BLaER1 treated with 17β-estradiol and CSF1 and Interleukin-3, amounts not matched to agents 10 nM and 100 nM (cell line): ENCODE measurements at regions not wholly inside any gene's neighbourhood (a gene's known extent, or its start where the extent isn't known, plus 50 kb on each side); places are given as distances from the start of the nearest gene placed in this dataset.

Experiments used
- H3K27ac ChIP-seq, 11 experiments: shearing (Covaris generic); formaldehyde crosslinking; 2 replicates each; pipeline ENCODE4 v1.8.1; 2022
- H3K27me3 ChIP-seq, 11 experiments: shearing (Covaris generic); formaldehyde crosslinking; 2 replicates each; pipeline ENCODE4 v1.8.1; 2022
- H3K36me3 ChIP-seq, 11 experiments: shearing (Covaris generic); formaldehyde crosslinking; 2 replicates each; pipeline ENCODE4 v1.8.1; 2022
- H3K4me1 ChIP-seq, 10 experiments: shearing (Covaris generic); formaldehyde crosslinking; 2 replicates each; pipeline ENCODE4 v1.8.1; 2022
- H3K4me2 ChIP-seq, 11 experiments: shearing (Covaris generic); formaldehyde crosslinking; 2 replicates each; pipeline ENCODE4 v1.8.1; 2022
- H3K4me3 ChIP-seq, 10 experiments: shearing (Covaris generic); formaldehyde crosslinking; 2 replicates each; pipeline ENCODE4 v1.8.1; 2022
- H3K9ac ChIP-seq, 11 experiments: shearing (Covaris generic); formaldehyde crosslinking; 2 replicates each; pipeline ENCODE4 v1.8.1; 2022
- H3K9me3 ChIP-seq, 11 experiments: shearing (Covaris generic); formaldehyde crosslinking; replicated peaks in 1 of 11; 2 replicates each; pipeline ENCODE4 v1.8.1; 2022
- H4K20me1 ChIP-seq, 11 experiments: shearing (Covaris generic); formaldehyde crosslinking; 2 replicates each; pipeline ENCODE4 v1.8.1; 2022
- Cebpa-rat ChIP-seq, 11 experiments: shearing (Covaris generic); IDR thresholded peaks; 2 replicates each; pipeline ENCODE4 v1.8.1; 2022

DNA sequence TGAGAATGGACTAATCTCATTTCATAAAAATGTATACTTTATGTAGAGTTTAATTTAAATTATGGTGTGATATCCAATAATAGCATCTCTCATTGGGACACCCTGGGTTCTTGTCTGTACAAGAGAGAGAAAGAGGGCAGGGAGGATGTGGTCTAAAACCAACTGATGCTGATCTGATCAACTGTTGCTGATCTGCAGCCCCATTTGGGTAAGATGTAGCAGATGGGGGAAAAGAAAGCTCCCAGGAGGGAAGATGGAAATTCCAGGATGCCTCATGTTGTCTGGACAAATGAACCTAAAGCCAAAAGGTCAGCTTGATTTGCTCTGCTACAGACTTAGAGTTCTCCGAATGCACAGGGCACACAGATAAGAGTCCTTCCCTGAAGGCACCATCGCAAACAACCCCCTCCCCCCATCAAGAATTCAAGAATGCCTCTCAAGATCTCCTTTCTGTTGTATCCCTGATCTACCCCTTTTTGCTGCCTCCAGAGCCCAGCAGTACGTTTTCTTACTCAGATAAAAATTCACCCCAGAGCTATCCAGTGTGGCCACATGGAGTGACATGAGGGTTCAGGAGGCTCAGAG is 171.4 kb upstream of the INHBA start:
- TF ChIP-seq Cebpa-rat (IDR thresholded peaks at IDR 0.05) = no peak
- Histone ChIP-seq H3K4me2 (peak overlapping the region in 9 of 11 experiments; percentile 18 to 65 (median 56); a peak in 18 of 22 replicates), H3K27me3 (no peaks in the 10 kb centered on the region)

DNA sequence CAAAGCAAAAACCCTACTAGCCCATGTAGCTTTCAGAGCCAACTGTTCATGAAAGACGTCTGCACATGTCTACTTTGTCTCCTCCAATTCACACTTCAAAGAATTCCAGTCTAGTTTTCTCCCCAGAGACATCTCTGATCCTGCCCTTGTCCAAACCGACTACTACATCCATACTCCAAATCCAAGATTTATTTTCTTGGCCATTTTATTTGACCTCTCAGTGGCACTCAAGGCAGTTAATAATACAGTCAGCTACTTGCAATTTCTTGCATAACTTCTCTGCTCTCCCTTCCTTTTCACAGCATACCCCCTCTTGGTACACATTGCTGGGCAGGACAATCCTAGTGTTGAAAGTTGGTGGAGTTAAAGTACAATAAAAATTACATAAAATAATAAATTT is 170.9 kb upstream of the INHBA start:
- 0 out of 22 replicates have a peak, but pooled peaks of 1 of the 11 experiments have one; percentile 6 for TF ChIP-seq Cebpa-rat (IDR thresholded peaks at IDR 0.05)
- Histone ChIP-seq H3K4me3 (no peak overlapping the region), H3K27me3 (no peaks in the 10 kb centered on the region), H3K9ac (peak overlapping the region in 1 of 11 experiments; percentile 29; a peak in 1 of 22 replicates), H4K20me1 (no peaks in the 10 kb centered on the region), H3K9me3 (peaks cover 0 to 8% (median 0%) of the 10 kb centered on the region in 11 experiments; a peak in 4 of 22 replicates), H3K27ac (peak overlapping the region in 6 of 11 experiments; percentile 1 to 56 (median 35); a peak in 6 of 22 replicates), H3K36me3 (no peaks in the 10 kb centered on the region), H3K4me1 (peaks cover 13 to 47% (median 31%) of the 10 kb centered on the region in 10 experiments; a peak in 19 of 20 replicates), H3K4me2 (peak overlapping the region in 8 of 11 experiments; percentile 35 to 65 (median 56); a peak in 13 of 22 replicates)

More for the DNA sequence above, 171.4 kb upstream of the INHBA start:
- Histone ChIP-seq H3K4me3 (no peak overlapping the region), H3K9me3 (peaks cover 0 to 2% (median 0%) of the 10 kb centered on the region in 11 experiments; a peak in 1 of 22 replicates), H3K9ac (no peak overlapping the region; a peak in 1 of 22 replicates), H4K20me1 (no peaks in the 10 kb centered on the region), H3K36me3 (no peaks in the 10 kb centered on the region), H3K27ac (peak overlapping the region in 7 of 11 experiments; percentile 1 to 60 (median 29); a peak in 8 of 22 replicates), H3K4me1 (peaks cover 18 to 53% (median 37%) of the 10 kb centered on the region in 10 experiments)

DNA sequence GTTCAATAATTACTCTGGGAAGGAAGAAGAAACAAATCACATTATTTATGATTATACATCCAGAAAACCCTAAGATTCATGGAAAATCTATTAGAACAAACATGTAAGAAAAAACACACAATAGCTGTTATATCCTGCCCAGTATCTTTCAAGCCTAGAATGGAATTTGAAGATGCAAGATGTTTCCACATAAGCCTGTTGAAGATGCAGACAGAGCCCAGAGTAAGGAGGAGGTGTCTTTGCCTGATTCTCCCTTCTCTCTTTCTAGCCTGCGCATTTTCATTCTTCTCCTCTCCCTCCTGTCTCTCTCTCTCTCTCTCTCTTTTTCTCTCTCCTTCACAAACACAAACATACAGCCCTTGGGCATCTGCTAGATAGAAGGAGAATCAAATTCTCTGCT is 170.1 kb upstream of the INHBA start:
- no peaks in the 10 kb centered on the region for H3K27me3 ChIP-seq
- H3K9ac ChIP-seq = no peak overlapping the region
- H4K20me1 ChIP-seq = no peaks in the 10 kb centered on the region
- no peak for TF ChIP-seq Cebpa-rat (IDR thresholded peaks at IDR 0.05)
- peak overlapping the region in 3 of 11 experiments; percentile 28 to 56 (median 41); a peak in 2 of 22 replicates for H3K27ac ChIP-seq
- H3K36me3 ChIP-seq = no peaks in the 10 kb centered on the region
- H3K9me3 ChIP-seq = peaks cover 0 to 12% (median 0%) of the 10 kb centered on the region in 11 experiments; a peak in 6 of 22 replicates
- H3K4me3 ChIP-seq = no peak overlapping the region
- peak overlapping the region in 5 of 11 experiments; percentile 35 to 65 (median 56); a peak in 4 of 22 replicates for H3K4me2 ChIP-seq
- H3K4me1 ChIP-seq = peaks cover 11 to 42% (median 28%) of the 10 kb centered on the region in 10 experiments; a peak in 18 of 20 replicates

DNA sequence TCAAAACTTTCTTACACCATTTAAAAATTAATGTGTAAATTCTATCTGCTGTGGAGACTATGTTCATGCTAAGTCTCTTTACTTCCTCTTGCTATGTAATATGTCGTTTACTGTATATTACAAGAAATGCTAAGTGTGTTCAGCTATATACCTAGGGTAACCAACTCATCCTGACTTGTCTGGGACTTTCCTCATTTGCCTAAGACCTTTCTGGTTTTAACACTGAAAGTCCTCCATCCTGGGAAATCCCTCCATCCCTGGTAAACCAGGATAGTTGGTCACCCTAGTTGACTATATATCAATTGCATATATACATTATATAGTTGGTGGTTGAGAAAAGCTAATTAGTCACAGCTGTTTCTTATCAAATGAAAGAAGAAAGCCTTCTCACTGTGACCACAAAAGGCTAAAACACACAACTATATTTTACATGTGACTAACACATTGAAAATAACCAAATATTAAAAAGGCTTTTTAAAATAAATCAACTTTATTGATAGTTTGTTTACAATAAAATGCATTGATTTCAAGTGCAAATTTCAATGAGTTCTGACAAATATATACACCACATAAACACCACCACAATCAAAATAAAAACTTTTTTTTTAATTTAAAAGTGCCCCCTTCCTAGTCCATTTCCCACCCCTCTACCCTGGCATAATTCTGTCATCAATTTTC is 167.7 kb upstream of the INHBA start:
- Histone ChIP-seq H3K4me1 (peaks cover 11 to 28% (median 24%) of the 10 kb centered on the region in 10 experiments; a peak in 18 of 20 replicates), H3K4me2 (peak overlapping the region in 2 of 11 experiments; percentile 5 to 43; a peak in 4 of 22 replicates), H3K4me3 (no peak overlapping the region), H3K27me3 (no peaks in the 10 kb centered on the region), H3K9me3 (peaks cover 18 to 29% (median 21%) of the 10 kb centered on the region in 11 experiments), H4K20me1 (no peaks in the 10 kb centered on the region), H3K27ac (peak overlapping the region in 3 of 11 experiments; percentile 37 to 64 (median 57); a peak in 4 of 22 replicates), H3K9ac (peak overlapping the region in 1 of 11 experiments; percentile 51; a peak in 1 of 22 replicates), H3K36me3 (no peaks in the 10 kb centered on the region; a peak in 1 of 22 replicates)
- TF ChIP-seq Cebpa-rat (IDR thresholded peaks at IDR 0.05) = no peak

DNA sequence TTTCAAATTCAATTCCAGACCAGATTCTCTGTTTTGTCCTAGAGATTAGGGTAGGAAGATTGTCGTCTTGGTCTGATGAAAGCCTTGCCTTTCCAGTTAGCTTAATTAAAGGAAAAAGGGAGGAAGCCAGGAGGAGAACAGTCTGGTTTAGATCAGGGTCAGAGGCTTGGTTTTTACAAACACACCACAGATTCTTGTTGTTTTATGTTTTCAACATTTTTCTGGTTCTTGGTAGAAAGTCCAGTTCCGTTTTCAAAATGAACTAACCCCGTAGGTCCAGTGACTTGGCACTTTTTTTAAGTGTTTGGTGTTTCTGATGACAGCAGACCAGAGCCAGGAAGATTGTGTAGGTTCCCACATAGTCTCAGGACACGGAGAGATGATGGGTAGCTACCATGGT is 167.1 kb upstream of the INHBA start:
- Histone ChIP-seq H3K9ac (peak overlapping the region in 2 of 11 experiments; percentile 12 to 51; a peak in 1 of 22 replicates), H4K20me1 (no peaks in the 10 kb centered on the region), H3K4me2 (peak overlapping the region in 3 of 11 experiments; percentile 1 to 43 (median 5); a peak in 4 of 22 replicates), H3K27ac (peak overlapping the region in 4 of 11 experiments; percentile 37 to 64 (median 52); a peak in 6 of 22 replicates), H3K36me3 (peaks cover 0 to 5% (median 0%) of the 10 kb centered on the region in 11 experiments; a peak in 4 of 22 replicates), H3K4me3 (no peak overlapping the region), H3K4me1 (peaks cover 11 to 22% (median 19%) of the 10 kb centered on the region in 10 experiments; a peak in 18 of 20 replicates), H3K9me3 (peaks cover 24 to 35% (median 28%) of the 10 kb centered on the region in 11 experiments), H3K27me3 (no peaks in the 10 kb centered on the region)
- TF ChIP-seq Cebpa-rat (IDR thresholded peaks at IDR 0.05) = no peak

DNA sequence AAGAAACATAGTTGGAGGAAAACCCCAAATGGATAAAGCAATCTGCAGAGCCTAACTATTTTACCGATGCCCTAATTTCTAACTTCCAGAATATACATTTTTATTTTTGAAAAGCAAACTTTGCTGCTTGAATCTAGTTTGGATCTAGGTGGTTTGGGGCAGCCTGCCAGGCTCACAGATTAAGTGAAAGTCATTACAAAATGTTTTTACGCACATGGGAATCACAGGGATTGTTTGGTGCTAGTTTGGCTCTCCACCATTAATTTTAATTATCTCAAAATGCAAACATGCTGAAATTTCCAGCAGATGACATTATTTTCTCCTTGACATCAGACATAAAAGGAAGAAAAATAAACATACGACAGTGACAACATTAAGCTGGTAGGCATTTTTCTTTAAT is 166.7 kb upstream of the INHBA start:
- peaks cover 7 to 18% (median 16%) of the 10 kb centered on the region in 10 experiments; a peak in 18 of 20 replicates for H3K4me1 ChIP-seq
- H3K9me3 ChIP-seq = peaks cover 28 to 39% (median 32%) of the 10 kb centered on the region in 11 experiments
- no peaks in the 10 kb centered on the region for H4K20me1 ChIP-seq
- TF ChIP-seq Cebpa-rat (IDR thresholded peaks at IDR 0.05) = no peak
- H3K27ac ChIP-seq = peak overlapping the region in 4 of 11 experiments; percentile 37 to 64 (median 52); a peak in 5 of 22 replicates
- peak overlapping the region in 2 of 11 experiments; percentile 5 to 43; a peak in 2 of 22 replicates for H3K4me2 ChIP-seq
- H3K4me3 ChIP-seq = no peak overlapping the region
- no peaks in the 10 kb centered on the region for H3K27me3 ChIP-seq
- H3K36me3 ChIP-seq = peaks cover 0 to 9% (median 0%) of the 10 kb centered on the region in 11 experiments; a peak in 4 of 22 replicates
- H3K9ac ChIP-seq = peak overlapping the region in 2 of 11 experiments; percentile 12 to 51; a peak in 1 of 22 replicates

DNA sequence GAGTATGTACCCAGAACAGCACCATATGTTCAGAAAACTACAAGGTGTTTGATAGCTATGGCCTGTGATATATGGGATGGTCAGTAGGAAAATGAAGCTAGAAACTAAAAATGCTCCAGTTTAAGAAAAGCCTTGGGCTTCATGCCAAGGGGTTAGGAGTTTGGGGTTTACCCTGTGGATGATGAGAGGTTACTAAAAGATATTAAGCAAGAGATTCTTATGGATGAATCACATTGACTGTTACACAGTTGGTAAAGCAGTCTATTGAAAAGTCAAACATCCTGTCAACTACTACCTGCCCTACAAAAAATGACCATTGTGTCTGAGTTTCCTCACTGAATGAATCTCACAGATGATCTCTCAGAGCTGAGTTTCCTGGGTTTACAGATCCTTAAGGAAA is 166.2 kb upstream of the INHBA start:
- H3K4me2 ChIP-seq = peak overlapping the region in 2 of 11 experiments; percentile 5 to 43; a peak in 1 of 22 replicates
- H3K4me3 ChIP-seq = no peak overlapping the region
- H3K9ac ChIP-seq = no peak overlapping the region
- H3K27ac ChIP-seq = no peak overlapping the region
- peaks cover 33 to 44% (median 37%) of the 10 kb centered on the region in 11 experiments for H3K9me3 ChIP-seq
- H3K36me3 ChIP-seq = peaks cover 0 to 10% (median 0%) of the 10 kb centered on the region in 11 experiments; a peak in 4 of 22 replicates
- no peaks in the 10 kb centered on the region for H4K20me1 ChIP-seq
- H3K27me3 ChIP-seq = no peaks in the 10 kb centered on the region
- no peak for TF ChIP-seq Cebpa-rat (IDR thresholded peaks at IDR 0.05)
- peaks cover 2 to 17% (median 12%) of the 10 kb centered on the region in 10 experiments; a peak in 17 of 20 replicates for H3K4me1 ChIP-seq

DNA sequence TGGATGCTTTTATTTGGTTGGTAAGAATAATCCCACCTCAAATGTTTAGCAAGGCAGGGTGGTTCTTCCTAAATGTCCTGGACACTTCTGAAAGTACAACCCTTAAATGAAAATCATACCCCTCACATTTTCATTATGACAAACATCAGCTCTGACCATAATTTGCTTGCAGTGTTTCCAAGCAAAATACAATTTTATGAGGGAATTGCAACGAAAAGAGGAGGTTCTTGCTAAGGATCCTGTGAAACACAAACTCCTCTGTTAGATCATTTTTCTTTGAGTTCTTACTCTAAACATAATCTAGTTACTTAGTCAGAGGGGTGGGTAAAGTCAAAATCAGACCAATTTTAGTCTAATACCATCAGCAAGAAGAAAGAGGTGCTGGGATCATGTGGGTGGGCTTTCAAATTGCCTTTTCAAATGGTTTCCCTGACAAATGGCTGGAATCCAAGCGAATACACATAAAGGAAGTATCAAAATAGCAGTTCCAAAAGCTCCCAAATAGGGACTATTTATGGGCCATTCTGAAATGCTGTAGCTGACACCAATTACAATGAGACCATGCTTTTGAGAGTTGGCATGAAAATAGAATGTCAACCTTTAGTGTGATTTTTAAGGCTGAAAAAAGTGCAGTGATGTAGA is 164.9 kb upstream of the INHBA start:
- TF ChIP-seq Cebpa-rat (IDR thresholded peaks at IDR 0.05) = no peak
- no peaks in the 10 kb centered on the region for H4K20me1 ChIP-seq
- H3K4me1 ChIP-seq = peaks cover 0 to 17% (median 0%) of the 10 kb centered on the region in 10 experiments; a peak in 5 of 20 replicates
- no peaks in the 10 kb centered on the region for H3K27me3 ChIP-seq
- H3K4me3 ChIP-seq = no peak overlapping the region
- no peak overlapping the region for H3K9ac ChIP-seq
- H3K36me3 ChIP-seq = peaks cover 0 to 10% (median 0%) of the 10 kb centered on the region in 11 experiments; a peak in 4 of 22 replicates
- H3K9me3 ChIP-seq = peaks cover 39 to 53% (median 45%) of the 10 kb centered on the region in 11 experiments
- no peak overlapping the region for H3K27ac ChIP-seq
- H3K4me2 ChIP-seq = no peak overlapping the region
